Occipital lobe (tissue), 1 donor: ENCODE measurements at regions not wholly inside any gene's neighbourhood (a gene's known extent, or its start where the extent isn't known, plus 50 kb on each side); places are given as distances from the start of the nearest gene placed in this dataset.
"Not testable (repeated sequence)": the region's sequence is repeated elsewhere in the genome, so short reads cannot be mapped to it uniquely, and the experiment has no call there.

Experiments used
- DNase-seq: peaks from one replicate; lab custom pipeline; 2025; lab: John Stamatoyannopoulos, UW

GRCh38 chr15:24309700-24310099 is 365.9 kb upstream of the NPAP1 start:
- DNase-seq: not testable (repeated sequence)

- not testable (repeated sequence) for DNase-seq
These were observed 363.9 kb upstream of the NPAP1 start for GRCh38 chr15:24311692-24312091.

GRCh38 chr15:24316326-24316725 is 359.2 kb upstream of the NPAP1 start:
- not testable (repeated sequence) for DNase-seq

GRCh38 chr15:24318981-24319380 is 356.6 kb upstream of the NPAP1 start:
- no peak for DNase-seq

- not testable (repeated sequence) for DNase-seq
These were observed 351.5 kb upstream of the NPAP1 start for GRCh38 chr15:24324096-24324495.

GRCh38 chr15:24326513-24326912 is 349.1 kb upstream of the NPAP1 start:
- DNase-seq: not testable (repeated sequence)

GRCh38 chr15:24331964-24332363 is 343.6 kb upstream of the NPAP1 start:
- DNase-seq: not testable (repeated sequence)

- not testable (repeated sequence) for DNase-seq
These were observed 333.7 kb upstream of the NPAP1 start for GRCh38 chr15:24341876-24342275.

GRCh38 chr15:24352777-24353176 is 322.8 kb upstream of the NPAP1 start:
- DNase-seq: not testable (repeated sequence)

- not testable (repeated sequence) for DNase-seq
These were observed 294.5 kb upstream of the NPAP1 start for GRCh38 chr15:24381103-24381502.

- not testable (repeated sequence) for DNase-seq
These were observed 290.3 kb upstream of the NPAP1 start for GRCh38 chr15:24385258-24385657.

GRCh38 chr15:24394303-24394702 is 281.3 kb upstream of the NPAP1 start:
- DNase-seq: no peak

GRCh38 chr15:24412649-24413048 is 262.9 kb upstream of the NPAP1 start:
- not testable (repeated sequence) for DNase-seq

GRCh38 chr15:24426286-24427054 is 249.1 kb upstream of the NPAP1 start:
- DNase-seq: not testable (repeated sequence)

GRCh38 chr15:24427055-24427400 is 248.5 kb upstream of the NPAP1 start:
- not testable (repeated sequence) for DNase-seq

- not testable (repeated sequence) for DNase-seq
These were observed 240.3 kb upstream of the NPAP1 start for GRCh38 chr15:24435075-24435820.

GRCh38 chr15:24437270-24437669 is 238.3 kb upstream of the NPAP1 start:
- not testable (repeated sequence) for DNase-seq

- DNase-seq: not testable (repeated sequence)
These were observed 237.8 kb upstream of the NPAP1 start for GRCh38 chr15:24437735-24438134.

GRCh38 chr15:24477107-24478025 is 198.2 kb upstream of the NPAP1 start:
- not testable (repeated sequence) for DNase-seq

- not testable (repeated sequence) for DNase-seq
These were observed 189.5 kb upstream of the NPAP1 start for GRCh38 chr15:24485885-24486567.
